ENCODE measurements at regions not wholly inside any gene's neighbourhood (a gene's known extent, or its start where the extent isn't known, plus 50 kb on each side); places are given as distances from the start of the nearest gene placed in this dataset.
"Not testable (repeated sequence)": the region's sequence is repeated elsewhere in the genome, so short reads cannot be mapped to it uniquely, and the experiment has no call there.

DNA sequence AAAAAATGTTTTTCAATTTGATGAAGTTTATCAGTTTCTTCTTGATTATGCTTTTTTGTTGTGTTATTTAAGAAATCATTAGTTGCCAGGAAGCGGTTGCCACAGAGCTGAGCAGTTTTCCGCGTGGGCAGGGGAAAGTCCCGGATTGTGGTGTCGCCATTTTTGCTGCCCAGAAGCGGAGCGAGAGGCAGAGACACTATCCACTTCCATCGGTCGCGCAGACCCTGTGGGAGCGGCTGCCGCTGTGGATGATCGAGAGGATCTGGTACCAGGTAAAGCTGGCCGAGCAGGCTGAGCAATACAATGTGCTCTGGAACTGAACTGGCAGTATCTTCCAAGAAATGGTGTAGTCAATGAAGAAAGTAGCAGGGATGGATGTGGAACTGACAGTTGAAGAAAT lies 119.8 kb downstream of the ZNF736 start:
- no peak for DNase-seq (ENCODE audit: unreplicated experiment)
- no TSS peak for BruUV-seq (replicated peaks)
- Mint-ChIP-seq H3K9me3 (ENCODE audit: unreplicated experiment) (no peaks in the 10 kb centered on the region), H3K27me3 (ENCODE audit: insufficient read depth, unreplicated experiment) (no peaks in the 10 kb centered on the region), H3K36me3 (ENCODE audit: insufficient read depth, unreplicated experiment) (no peaks in the 10 kb centered on the region), H3K4me3 (ENCODE audit: unreplicated experiment) (no peak overlapping the region), H3K27ac (ENCODE audit: low read depth, unreplicated experiment) (no peak overlapping the region), H3K4me1 (ENCODE audit: insufficient read depth, unreplicated experiment) (no peaks in the 10 kb centered on the region)
- POLR2A ChIA-PET: no interaction called here
- CTCF ChIA-PET: interaction anchor here (0.8 to 1.2 kb wide), 2 partner anchors 20 to 64 kb away, joined by 3 to 4 read pairs; no protein-coding TSS in a partner anchor
- intact Hi-C loops (cut with micrococcal nuclease): no loop called here
- TF ChIP-seq, protein P1, sequence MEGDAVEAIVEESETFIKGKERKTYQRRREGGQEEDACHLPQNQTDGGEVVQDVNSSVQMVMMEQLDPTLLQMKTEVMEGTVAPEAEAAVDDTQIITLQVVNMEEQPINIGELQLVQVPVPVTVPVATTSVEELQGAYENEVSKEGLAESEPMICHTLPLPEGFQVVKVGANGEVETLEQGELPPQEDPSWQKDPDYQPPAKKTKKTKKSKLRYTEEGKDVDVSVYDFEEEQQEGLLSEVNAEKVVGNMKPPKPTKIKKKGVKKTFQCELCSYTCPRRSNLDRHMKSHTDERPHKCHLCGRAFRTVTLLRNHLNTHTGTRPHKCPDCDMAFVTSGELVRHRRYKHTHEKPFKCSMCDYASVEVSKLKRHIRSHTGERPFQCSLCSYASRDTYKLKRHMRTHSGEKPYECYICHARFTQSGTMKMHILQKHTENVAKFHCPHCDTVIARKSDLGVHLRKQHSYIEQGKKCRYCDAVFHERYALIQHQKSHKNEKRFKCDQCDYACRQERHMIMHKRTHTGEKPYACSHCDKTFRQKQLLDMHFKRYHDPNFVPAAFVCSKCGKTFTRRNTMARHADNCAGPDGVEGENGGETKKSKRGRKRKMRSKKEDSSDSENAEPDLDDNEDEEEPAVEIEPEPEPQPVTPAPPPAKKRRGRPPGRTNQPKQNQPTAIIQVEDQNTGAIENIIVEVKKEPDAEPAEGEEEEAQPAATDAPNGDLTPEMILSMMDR (IDR thresholded peaks at IDR 0.05; ENCODE audit: unreplicated experiment): no peak

DNA sequence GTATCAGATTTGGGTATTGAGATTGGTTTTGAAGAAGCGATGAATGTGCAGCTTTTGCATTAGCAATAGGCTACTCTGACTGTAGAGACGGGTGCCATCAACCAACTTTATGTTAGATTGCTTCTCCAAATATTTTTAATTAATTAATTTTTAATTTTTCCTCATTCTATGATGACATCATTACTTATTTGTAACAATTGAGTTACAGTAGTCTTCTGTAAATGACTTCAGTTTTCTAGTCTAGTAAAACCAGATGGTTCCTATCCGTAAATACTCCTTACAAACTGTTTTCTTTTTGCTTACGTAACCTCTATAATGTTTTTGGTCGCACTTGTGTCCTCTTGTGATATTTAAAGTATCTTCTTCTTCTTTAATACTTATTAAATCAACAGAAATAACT lies 118.1 kb downstream of the ZNF736 start:
- TF ChIP-seq, protein P1 (IDR thresholded peaks at IDR 0.05; ENCODE audit: unreplicated experiment): no peak
- Mint-ChIP-seq H3K4me1 (ENCODE audit: insufficient read depth, unreplicated experiment) (no peaks in the 10 kb centered on the region), H3K36me3 (ENCODE audit: insufficient read depth, unreplicated experiment) (no peaks in the 10 kb centered on the region), H3K4me3 (ENCODE audit: unreplicated experiment) (no peak overlapping the region), H3K27ac (ENCODE audit: low read depth, unreplicated experiment) (no peak overlapping the region), H3K27me3 (ENCODE audit: insufficient read depth, unreplicated experiment) (no peaks in the 10 kb centered on the region), H3K9me3 (ENCODE audit: unreplicated experiment) (no peaks in the 10 kb centered on the region)
- CTCF ChIA-PET: no interaction called here
- intact Hi-C loops (cut with micrococcal nuclease): no loop called here
- no TSS peak for BruUV-seq (replicated peaks)
- POLR2A ChIA-PET: no interaction called here
- no peak for DNase-seq (ENCODE audit: unreplicated experiment)

DNA sequence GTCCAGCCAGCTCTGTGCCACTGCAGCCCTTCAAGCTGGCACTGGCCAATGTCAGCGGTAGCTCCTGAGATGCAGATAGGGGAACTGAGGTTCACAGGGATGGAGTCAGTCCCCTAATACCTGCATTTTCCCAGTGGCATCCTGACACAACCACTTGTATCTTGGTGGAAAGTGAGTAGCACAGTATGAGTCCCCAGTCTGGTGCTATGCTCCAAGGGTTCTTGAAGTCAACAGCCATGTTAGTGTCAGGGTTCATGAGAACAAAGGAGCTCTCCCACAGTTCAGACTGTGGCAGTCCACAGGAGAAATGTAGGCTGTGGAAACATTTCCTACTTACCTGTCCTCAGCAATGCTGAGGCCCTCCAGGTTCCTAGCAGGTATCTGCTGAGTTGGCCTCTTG lies 115.5 kb downstream of the ZNF736 start:
- DNase-seq (ENCODE audit: unreplicated experiment): no peak
- TF ChIP-seq, protein P1 (IDR thresholded peaks at IDR 0.05; ENCODE audit: unreplicated experiment): no peak
- Mint-ChIP-seq H3K4me3 (ENCODE audit: unreplicated experiment) (no peak overlapping the region), H3K36me3 (ENCODE audit: insufficient read depth, unreplicated experiment) (peaks cover 3% of the 10 kb centered on the region), H3K27ac (ENCODE audit: low read depth, unreplicated experiment) (no peak overlapping the region), H3K4me1 (ENCODE audit: insufficient read depth, unreplicated experiment) (no peaks in the 10 kb centered on the region), H3K9me3 (ENCODE audit: unreplicated experiment) (peaks cover 8% of the 10 kb centered on the region), H3K27me3 (ENCODE audit: insufficient read depth, unreplicated experiment) (no peaks in the 10 kb centered on the region)
- BruUV-seq (replicated peaks): no TSS peak
- ChIA-PET POLR2A (no interaction called here), CTCF (no interaction called here)
- intact Hi-C loops (cut with micrococcal nuclease): no loop called here

DNA sequence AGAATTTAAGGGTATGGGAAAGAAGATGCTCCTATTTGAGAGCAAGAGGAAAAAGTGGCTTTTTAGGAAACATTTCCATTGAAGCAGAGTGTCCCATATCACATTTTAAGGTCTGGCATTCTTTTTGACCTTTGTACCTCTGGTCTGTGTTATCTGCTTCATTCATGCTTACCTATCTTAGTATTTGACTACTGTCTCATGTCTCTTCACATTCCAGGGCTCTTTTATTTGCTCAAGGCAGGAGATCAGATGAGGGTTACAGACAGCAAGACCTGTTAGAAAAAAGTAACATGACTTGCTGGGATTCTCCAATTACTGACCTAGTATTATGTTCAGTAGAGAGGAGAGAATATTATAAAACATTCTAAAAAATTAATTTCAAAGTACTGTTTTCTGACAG lies 111.7 kb downstream of the ZNF736 start:
- CTCF ChIA-PET; intact Hi-C loops (cut with micrococcal nuclease); BruUV-seq (replicated peaks); H3K27me3 Mint-ChIP-seq (ENCODE audit: insufficient read depth, unreplicated experiment); H3K36me3 Mint-ChIP-seq (ENCODE audit: insufficient read depth, unreplicated experiment); H3K27ac Mint-ChIP-seq (ENCODE audit: low read depth, unreplicated experiment); DNase-seq (ENCODE audit: unreplicated experiment); POLR2A ChIA-PET; H3K4me1 Mint-ChIP-seq (ENCODE audit: insufficient read depth, unreplicated experiment); H3K4me3 Mint-ChIP-seq (ENCODE audit: unreplicated experiment): not testable (repeated sequence)
- peaks cover 13% of the 10 kb centered on the region for H3K9me3 Mint-ChIP-seq (ENCODE audit: unreplicated experiment)

DNA sequence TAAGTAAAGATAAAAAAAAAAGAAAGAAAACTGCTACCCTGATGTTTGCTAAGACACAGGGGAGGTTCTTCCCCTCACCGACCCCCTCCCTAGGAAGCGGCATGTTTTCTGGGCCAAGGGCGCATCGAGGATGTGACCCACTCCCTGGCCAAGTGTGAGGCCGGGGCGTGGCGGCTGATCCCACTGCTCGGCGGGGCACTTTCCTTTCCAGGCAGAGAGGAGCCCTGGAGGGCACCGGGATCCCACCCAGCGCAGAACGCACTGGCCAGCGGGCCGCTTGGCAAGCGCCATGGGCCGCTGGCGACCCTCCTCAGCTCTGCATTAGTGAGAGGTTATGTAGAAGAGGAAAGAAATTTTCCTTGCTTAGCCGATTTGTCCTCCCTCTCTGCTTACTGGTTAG lies 93.4 kb downstream of the ZNF736 start:
- no peak overlapping the region for H3K27ac Mint-ChIP-seq (ENCODE audit: low read depth, unreplicated experiment)
- ChIA-PET POLR2A (no interaction called here), CTCF (no interaction called here)
- intact Hi-C loops (cut with micrococcal nuclease): no loop called here
- H3K4me3 Mint-ChIP-seq (ENCODE audit: unreplicated experiment): no peak overlapping the region
- no peaks in the 10 kb centered on the region for H3K36me3 Mint-ChIP-seq (ENCODE audit: insufficient read depth, unreplicated experiment)
- no peaks in the 10 kb centered on the region for H3K27me3 Mint-ChIP-seq (ENCODE audit: insufficient read depth, unreplicated experiment)
- TF ChIP-seq, protein P1 (IDR thresholded peaks at IDR 0.05; ENCODE audit: unreplicated experiment): no peak
- peaks cover 23% of the 10 kb centered on the region for H3K9me3 Mint-ChIP-seq (ENCODE audit: unreplicated experiment)
- H3K4me1 Mint-ChIP-seq (ENCODE audit: insufficient read depth, unreplicated experiment): no peaks in the 10 kb centered on the region
- no peak for DNase-seq (ENCODE audit: unreplicated experiment)
- no TSS peak for BruUV-seq (replicated peaks)
